OCI-LY7 (cell line): ENCODE measurements at regions not wholly inside any gene's neighbourhood (a gene's known extent, or its start where the extent isn't known, plus 50 kb on each side); places are given as distances from the start of the nearest gene placed in this dataset.

Experiments used
- BruUV-seq: library from RNA; stranded (reverse); fragments of 400-500 nt; replicated peaks from 2 replicates; lab custom pipeline; 2021; lab: Mats Ljungman, UMichigan
- CTCF ChIA-PET: fragments of 300-600 bp; sonication (Branson Sonifier 250); formaldehyde crosslinking; loops from one replicate; lab custom pipeline; 2022; ENCODE audit warnings: antibody characterized with exemption; ENCODE audit not compliant: unreplicated experiment; lab: Charles Lee
- POLR2A ChIA-PET: fragments of 300-600 bp; sonication (Branson Sonifier 250); formaldehyde crosslinking; loops from one replicate; lab custom pipeline; 2022; ENCODE audit warnings: antibody characterized with exemption; lab: Charles Lee
- DNase-seq: peaks from one replicate; pipeline ENCODE4 v3.0.0-alpha.2; 2015; ENCODE audit warnings: low spot score
- H2AFZ ChIP-seq: fragments of 200-600 bp; sonication (generic), shearing (Covaris generic); 2 replicates; pipeline ENCODE4 v1.6.1; 2014; ENCODE audit warnings: mild to moderate bottlenecking, antibody characterized with exemption, low read length, moderate library complexity
- H3K27ac ChIP-seq: fragments of 200-600 bp; sonication (generic); 2 replicates; pipeline ENCODE4 v1.5.1; 2014; ENCODE audit warnings: mixed run types, low read depth, mild to moderate bottlenecking, moderate library complexity, low read length, inconsistent platforms; ENCODE audit not compliant: poor library complexity, severe bottlenecking
- H3K36me3 ChIP-seq: fragments of 200-600 bp; sonication (generic); 2 replicates; pipeline ENCODE4 v1.6.1; 2014; ENCODE audit warnings: mild to moderate bottlenecking, antibody characterized with exemption, low read length, moderate library complexity, mixed read lengths; ENCODE audit not compliant: insufficient read depth
- H3K4me1 ChIP-seq: fragments of 200-600 bp; sonication (generic); 2 replicates; pipeline ENCODE4 v1.5.1; 2014; ENCODE audit warnings: mild to moderate bottlenecking, low read length; ENCODE audit not compliant: insufficient read depth, poor library complexity, severe bottlenecking
- H3K4me2 ChIP-seq: fragments of 200-600 bp; sonication (generic); 2 replicates; pipeline ENCODE4 v1.6.1; 2014; ENCODE audit warnings: mild to moderate bottlenecking, low read length
- H3K4me3 ChIP-seq: fragments of 200-600 bp; sonication (generic); 2 replicates; pipeline ENCODE4 v1.5.1; 2014; ENCODE audit warnings: mild to moderate bottlenecking, low read depth, low read length; ENCODE audit not compliant: poor library complexity, severe bottlenecking
- H3K79me2 ChIP-seq: fragments of 200-600 bp; sonication (generic); 2 replicates; pipeline ENCODE4 v1.6.1; 2016; ENCODE audit warnings: low read depth, mild to moderate bottlenecking, low read length, moderate library complexity, mixed read lengths; ENCODE audit not compliant: insufficient read depth
- H3K9me2 ChIP-seq: fragments of 200-600 bp; sonication (generic); 2 replicates; pipeline ENCODE4 v1.6.1; 2016; ENCODE audit warnings: mild to moderate bottlenecking, low read length, mixed read lengths; ENCODE audit not compliant: insufficient read depth
- H3K9me3 ChIP-seq: fragments of 200-600 bp; sonication (generic); 2 replicates; pipeline ENCODE4 v1.6.1; 2014; ENCODE audit warnings: mild to moderate bottlenecking, mixed run types, low read length, mixed read lengths
- H4K20me1 ChIP-seq: fragments of 200-600 bp; sonication (generic); 2 replicates; pipeline ENCODE4 v1.6.1; 2014; ENCODE audit warnings: mild to moderate bottlenecking, antibody characterized with exemption, low read length, moderate library complexity, mixed read lengths; ENCODE audit not compliant: insufficient read depth
- CTCF ChIP-seq: fragments of 200-600 bp; sonication (generic); conservative IDR thresholded peaks from 2 replicates; pipeline ENCODE4 v1.5.1; 2014; ENCODE audit warnings: mild to moderate bottlenecking, antibody characterized with exemption, low read length, moderate library complexity, mixed read lengths
- EZH2phosphoT487 ChIP-seq: fragments of 200-600 bp; sonication (generic); IDR thresholded peaks from 2 replicates; pipeline ENCODE4 v1.6.1; 2018; ENCODE audit warnings: low read depth, borderline replicate concordance, mild to moderate bottlenecking, mixed run types, antibody characterized with exemption, low read length, moderate library complexity, mixed read lengths
- intact Hi-C: fragments of 100-400 bp; cut with micrococcal nuclease; formaldehyde crosslinking; loops from one replicate; pipeline ENCODE4 v1.10.0; 2022; ENCODE audit not compliant: unreplicated experiment

GRCh38 chr9:80326105-80326504, 754.3 kb downstream of the TLE4 start:
- ChIA-PET POLR2A (no interaction called here), CTCF (no interaction called here)
- no peak for DNase-seq
- H3K4me1 ChIP-seq, result no peaks in the 10 kb centered on the region
- no peaks in the 10 kb centered on the region for H3K36me3 ChIP-seq
- BruUV-seq, result no TSS peak
- TF ChIP-seq CTCF (no peak), EZH2phosphoT487 (no peak)
- intact Hi-C loops, result no loop called here
- H3K79me2 ChIP-seq, result no peaks in the 10 kb centered on the region
- H3K9me3 ChIP-seq, result no peaks in the 10 kb centered on the region
- no peak overlapping the region for H3K4me3 ChIP-seq
- H4K20me1 ChIP-seq, result no peaks in the 10 kb centered on the region
- no peak overlapping the region for H3K27ac ChIP-seq
- H3K4me2 ChIP-seq, result no peak overlapping the region
- H2AFZ ChIP-seq, result no peak overlapping the region
- H3K9me2 ChIP-seq, result no peaks in the 10 kb centered on the region

DNA sequence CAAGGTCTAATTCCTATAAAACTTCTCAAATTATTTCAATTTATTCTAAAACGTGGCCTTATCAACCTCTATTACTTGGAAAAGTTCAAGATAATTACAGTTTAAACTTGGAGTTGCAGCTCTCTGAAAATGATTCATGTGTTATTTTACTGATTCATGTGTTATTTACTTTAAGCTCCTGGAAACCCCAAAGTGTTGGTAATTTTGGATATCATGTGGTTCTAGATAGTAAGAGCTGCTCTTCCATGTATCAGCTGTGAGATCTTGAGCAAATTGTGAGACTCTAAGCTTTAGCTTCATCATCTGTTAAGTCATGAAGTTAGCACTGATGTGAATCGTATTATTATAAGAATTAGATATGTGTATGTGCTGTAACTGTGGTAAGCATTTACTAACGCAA, 749.2 kb downstream of the TLE4 start:
- Histone ChIP-seq H3K4me2 (no peak overlapping the region), H3K79me2 (no peaks in the 10 kb centered on the region), H3K36me3 (no peaks in the 10 kb centered on the region), H3K9me2 (no peaks in the 10 kb centered on the region), H2AFZ (no peak overlapping the region), H4K20me1 (no peaks in the 10 kb centered on the region), H3K4me1 (no peaks in the 10 kb centered on the region), H3K9me3 (no peaks in the 10 kb centered on the region), H3K27ac (no peak overlapping the region), H3K4me3 (no peak overlapping the region)
- TF ChIP-seq CTCF (no peak), EZH2phosphoT487 (no peak)
- ChIA-PET CTCF (no interaction called here), POLR2A (no interaction called here)
- intact Hi-C loops, result no loop called here
- BruUV-seq, result no TSS peak
- no peak for DNase-seq

- Histone ChIP-seq H3K27ac (no peak overlapping the region), H4K20me1 (no peaks in the 10 kb centered on the region), H3K9me3 (no peaks in the 10 kb centered on the region), H3K4me3 (no peak overlapping the region), H3K9me2 (no peaks in the 10 kb centered on the region), H2AFZ (no peak overlapping the region), H3K4me1 (no peaks in the 10 kb centered on the region), H3K36me3 (no peaks in the 10 kb centered on the region), H3K79me2 (no peaks in the 10 kb centered on the region), H3K4me2 (no peak overlapping the region)
- ChIA-PET CTCF (no interaction called here), POLR2A (no interaction called here)
- no peak for DNase-seq
- TF ChIP-seq CTCF (no peak), EZH2phosphoT487 (no peak)
- intact Hi-C loops, result no loop called here
- BruUV-seq, result no TSS peak
Measured at GRCh38 chr9:80320480-80320879, 748.7 kb downstream of the TLE4 start.
